HFF-Myc (cell line): ENCODE measurements at regions not wholly inside any gene's neighbourhood (a gene's known extent, or its start where the extent isn't known, plus 50 kb on each side); places are given as distances from the start of the nearest gene placed in this dataset.

Experiments used
- DNase-seq: peaks from one replicate; pipeline ENCODE4 v3.0.0-alpha.2; 2011; ENCODE audit warnings: low read depth; ENCODE audit errors: extremely low read depth
- H3K4me3 ChIP-seq: replicated peaks from 2 replicates; pipeline ENCODE4 v1.5.1; 2011; ENCODE audit warnings: low read depth, mild to moderate bottlenecking, control low read depth, low read length
- CTCF ChIP-seq: IDR thresholded peaks from 2 replicates; pipeline ENCODE4 v1.5.1; 2012; ENCODE audit warnings: mild to moderate bottlenecking, low read depth, low read length, control low read depth; ENCODE audit errors: missing control alignments

- DNase-seq: no peak
- no peak for TF ChIP-seq CTCF
- H3K4me3 ChIP-seq: no peak overlapping the region
Observed at GRCh38 chr1:209249280-209249670, 334.2 kb upstream of the CAMK1G start.

DNA sequence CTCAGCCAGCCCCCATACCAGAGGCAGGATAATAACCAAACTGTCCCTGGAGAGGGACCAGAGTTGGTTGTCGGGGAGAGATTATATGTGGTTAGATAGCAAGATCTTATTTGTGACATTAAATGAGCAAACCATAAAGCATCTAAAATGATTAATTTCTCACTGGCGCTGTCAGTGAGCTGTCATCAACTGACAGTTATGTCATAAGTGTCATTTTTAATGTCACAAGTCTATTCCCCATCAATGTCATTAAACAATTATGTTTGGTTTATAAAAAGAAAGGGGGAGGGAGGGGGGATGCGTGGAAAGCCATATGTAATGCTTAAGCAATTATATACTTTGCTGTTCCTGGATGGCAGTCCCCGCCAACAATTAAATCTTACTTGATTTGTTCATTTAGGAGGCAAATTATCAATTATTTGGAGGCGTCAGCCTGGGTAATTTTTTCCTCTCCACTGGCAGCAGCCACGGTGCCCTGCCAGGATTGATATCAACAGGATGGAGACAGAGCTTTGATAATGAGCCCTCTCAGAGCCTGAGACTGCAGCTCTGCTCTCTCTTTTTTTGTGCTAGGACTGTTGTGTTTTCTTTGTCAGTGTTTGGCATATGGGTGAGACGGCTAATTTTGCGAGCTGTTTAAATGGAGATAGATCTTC, 333.6 kb upstream of the CAMK1G start:
- TF ChIP-seq CTCF: no peak
- DNase-seq: no peak
- H3K4me3 ChIP-seq: no peak overlapping the region

DNA sequence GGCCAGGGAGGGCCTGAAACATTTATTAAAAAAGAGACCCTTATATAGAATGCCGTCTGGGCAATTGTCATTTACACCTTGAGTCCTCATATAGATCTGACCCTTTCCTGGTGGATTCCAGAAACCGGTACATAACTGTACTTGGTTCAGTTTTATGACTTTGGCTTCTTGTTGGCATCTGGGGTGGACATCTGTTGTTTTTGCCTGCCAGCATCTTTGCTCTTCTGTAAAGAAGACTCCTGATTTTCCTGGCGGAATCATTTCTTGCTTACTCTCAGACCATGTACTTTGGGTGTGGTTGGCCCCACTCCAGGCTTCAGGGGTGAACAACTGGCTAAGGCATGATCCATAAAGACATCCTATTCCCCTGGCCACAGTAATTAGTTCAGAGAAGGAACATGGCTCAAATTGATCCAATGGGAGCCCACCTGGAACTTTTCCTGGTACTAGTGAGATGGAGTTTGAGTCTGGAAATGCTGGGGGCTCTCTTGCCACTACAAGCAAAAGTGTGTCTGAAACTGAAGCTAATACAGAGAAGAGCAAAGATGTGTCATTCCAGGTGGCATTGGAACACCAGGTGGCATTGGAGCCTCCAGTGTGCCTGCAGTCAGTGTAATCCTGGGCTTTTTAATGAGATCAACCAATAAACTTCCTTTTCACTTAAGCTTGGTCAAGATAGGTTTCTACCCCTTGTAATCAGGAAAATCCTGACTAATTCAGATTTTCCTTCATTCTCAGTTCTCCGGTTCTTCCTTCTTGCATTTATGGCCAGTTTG, 332.5 kb upstream of the CAMK1G start:
- H3K4me3 ChIP-seq: no peak overlapping the region
- TF ChIP-seq CTCF: no peak
- no peak for DNase-seq

DNA sequence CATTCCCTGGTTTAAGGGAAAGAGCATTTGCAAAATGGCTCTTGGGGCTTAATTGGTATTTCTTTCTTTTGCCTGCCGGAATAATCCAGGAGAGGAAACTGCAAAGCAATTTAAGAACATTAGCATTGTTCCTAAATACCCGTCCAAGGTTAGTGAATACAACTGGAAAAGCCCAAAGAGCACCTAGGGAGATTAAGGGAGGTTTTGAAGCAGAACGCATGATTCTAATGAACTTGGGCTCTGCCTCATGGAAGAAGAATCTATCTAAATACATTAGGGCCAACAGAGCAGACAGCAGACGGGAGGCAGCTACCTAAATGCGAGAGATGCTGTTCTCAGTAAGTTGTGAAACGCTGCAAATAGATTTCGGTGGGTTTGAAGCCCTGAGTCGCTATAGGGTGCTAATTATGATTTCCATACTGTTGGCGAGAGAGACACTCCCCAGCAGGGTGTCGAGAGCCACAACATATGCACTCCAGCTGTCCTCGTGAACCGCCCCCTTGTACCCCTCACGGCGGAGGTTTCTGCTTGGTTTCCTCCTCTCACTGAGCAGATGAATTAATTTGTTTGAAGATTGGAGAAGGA, 326.7 kb upstream of the CAMK1G start:
- TF ChIP-seq CTCF: no peak
- DNase-seq: no peak
- no peak overlapping the region for H3K4me3 ChIP-seq

DNA sequence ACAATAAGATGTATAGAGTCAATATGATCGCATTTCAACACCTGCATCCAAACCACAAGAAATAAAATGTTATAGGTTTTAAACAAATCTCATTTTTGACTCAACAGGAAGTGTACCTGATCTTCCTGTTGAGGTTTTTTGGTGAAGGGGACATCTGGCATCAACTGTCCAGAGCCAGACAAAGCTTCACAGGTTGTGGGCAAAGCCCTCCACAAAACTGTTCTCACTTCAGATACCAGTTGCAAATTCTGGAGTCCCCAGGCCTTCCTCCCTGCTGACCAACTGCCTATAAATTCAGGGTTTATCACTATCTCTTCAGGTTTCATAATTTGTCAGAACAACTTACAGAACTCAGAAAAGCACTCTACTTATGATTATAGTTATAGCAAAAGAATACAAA, 326.1 kb upstream of the CAMK1G start:
- TF ChIP-seq CTCF: no peak
- no peak for DNase-seq
- H3K4me3 ChIP-seq: no peak overlapping the region

DNA sequence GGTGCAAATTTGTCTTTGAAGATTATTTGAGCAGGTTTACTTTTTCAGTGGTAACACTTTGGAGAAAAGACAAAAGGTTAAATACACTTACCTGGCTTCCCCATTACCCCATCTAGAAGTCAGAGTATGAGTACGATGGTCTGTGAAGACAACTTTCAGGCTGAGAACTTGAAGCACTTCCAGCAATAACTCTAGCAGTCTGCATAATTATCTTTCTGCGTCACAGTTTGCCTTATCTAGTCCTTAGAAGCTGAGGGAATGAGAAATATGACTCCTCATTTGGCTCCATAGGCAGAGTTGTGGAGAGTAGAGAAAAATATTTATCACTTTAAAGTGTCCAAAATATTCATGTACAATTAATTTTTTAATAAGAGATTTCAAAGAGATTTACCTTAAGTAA, 323.4 kb upstream of the CAMK1G start:
- TF ChIP-seq CTCF: no peak
- no peak for DNase-seq
- no peak overlapping the region for H3K4me3 ChIP-seq

DNA sequence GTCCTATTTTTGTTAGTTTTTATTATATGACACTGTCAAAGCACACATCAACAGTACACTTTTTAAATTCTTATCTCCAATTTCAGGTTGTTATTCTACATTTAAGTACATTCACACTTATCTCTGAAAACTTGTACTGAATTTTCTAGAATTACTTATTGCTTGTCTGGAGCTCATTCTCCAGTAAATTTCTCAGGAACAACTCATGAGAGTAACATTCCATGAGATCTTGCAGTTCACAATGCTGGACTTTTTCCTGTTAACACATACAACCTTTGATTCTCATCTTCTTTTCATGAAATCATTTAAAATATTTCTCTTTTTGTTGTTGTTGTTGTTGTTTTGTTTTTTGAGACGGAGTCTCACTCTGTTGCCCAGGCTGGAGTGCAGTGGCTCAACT, 320.9 kb upstream of the CAMK1G start:
- H3K4me3 ChIP-seq: no peak overlapping the region
- TF ChIP-seq CTCF: no peak
- DNase-seq: no peak
